Neural crest cell (in vitro differentiated cells): ENCODE measurements at regions not wholly inside any gene's neighbourhood (a gene's known extent, or its start where the extent isn't known, plus 50 kb on each side); places are given as distances from the start of the nearest gene placed in this dataset.

Source experiments
- DNase-seq: peaks from one replicate; pipeline ENCODE4 v3.0.0; 2021; ENCODE audit warnings: low read depth, mixed read lengths, low spot score
- H3K27ac Mint-ChIP-seq: one replicate; pipeline ENCODE4 v1.8.0; 2021; ENCODE audit warnings: mild to moderate bottlenecking, mixed read lengths; ENCODE audit not compliant: unreplicated experiment
- H3K27me3 Mint-ChIP-seq: 2 replicates; pipeline ENCODE4 v1.8.0; 2021; ENCODE audit warnings: low read depth, mild to moderate bottlenecking, mixed read lengths
- H3K36me3 Mint-ChIP-seq: 2 replicates; pipeline ENCODE4 v1.8.0; 2021; ENCODE audit warnings: low read depth, mild to moderate bottlenecking, mixed read lengths
- H3K4me1 Mint-ChIP-seq: 2 replicates; pipeline ENCODE4 v1.8.0; 2021; ENCODE audit warnings: mixed read lengths
- H3K4me3 Mint-ChIP-seq: one replicate; pipeline ENCODE4 v1.8.0; 2021; ENCODE audit warnings: mild to moderate bottlenecking, mixed read lengths
- H3K9me3 Mint-ChIP-seq: 2 replicates; pipeline ENCODE4 v1.8.0; 2021; ENCODE audit warnings: mixed read lengths
- CTCF ChIP-seq: fragments of 200-600 bp; sonication (generic); conservative IDR thresholded peaks from 2 replicates; pipeline ENCODE4 v1.5.0; 2021; ENCODE audit warnings: antibody characterized with exemption, mild to moderate bottlenecking

- no peak for DNase-seq
- Mint-ChIP-seq H3K4me3 (no peak overlapping the region), H3K36me3 (no peaks in the 10 kb centered on the region), H3K27ac (no peak overlapping the region), H3K4me1 (no peaks in the 10 kb centered on the region), H3K27me3 (no peaks in the 10 kb centered on the region), H3K9me3 (peaks cover 5% of the 10 kb centered on the region)
- TF ChIP-seq CTCF: no peak
Measured at GRCh38 chr12:84572196-84572595, 340.4 kb downstream of the SLC6A15 start.

DNA sequence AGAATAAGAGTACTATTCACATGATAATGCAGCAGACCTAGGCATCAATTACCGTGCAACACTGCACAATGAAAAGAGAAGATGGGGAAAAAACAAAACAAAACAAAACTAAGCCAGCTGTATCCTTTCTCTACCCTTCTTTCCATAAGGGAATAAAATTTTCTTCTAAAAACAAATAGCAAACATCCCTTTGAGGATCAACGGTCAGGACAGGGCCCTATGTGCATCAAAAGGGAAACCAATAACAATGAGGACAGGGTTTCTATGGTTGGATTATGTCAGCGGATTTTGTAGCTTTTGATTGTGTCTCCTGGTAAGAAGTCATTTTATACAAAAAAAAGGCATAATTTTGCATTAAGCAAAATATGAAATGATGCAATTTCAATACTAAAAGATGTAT lies 350.3 kb downstream of the SLC6A15 start:
- H3K27ac Mint-ChIP-seq: no peak overlapping the region
- H3K4me3 Mint-ChIP-seq: no peak overlapping the region

GRCh38 chr12:84561351-84561750 lies 351.2 kb downstream of the SLC6A15 start:
- Mint-ChIP-seq H3K27me3 (no peaks in the 10 kb centered on the region), H3K4me3 (no peak overlapping the region), H3K9me3 (no peaks in the 10 kb centered on the region), H3K4me1 (peaks cover 6% of the 10 kb centered on the region), H3K27ac (no peak overlapping the region), H3K36me3 (no peaks in the 10 kb centered on the region)
- no peak for DNase-seq
- no peak for TF ChIP-seq CTCF

More for the DNA sequence above, 350.3 kb downstream of the SLC6A15 start:
- Mint-ChIP-seq H3K27me3 (no peaks in the 10 kb centered on the region), H3K9me3 (peaks cover 3% of the 10 kb centered on the region), H3K4me1 (peaks cover 6% of the 10 kb centered on the region), H3K36me3 (no peaks in the 10 kb centered on the region)
- no peak for TF ChIP-seq CTCF
- no peak for DNase-seq

GRCh38 chr12:84554199-84554723 lies 358.3 kb downstream of the SLC6A15 start:
- no peaks in the 10 kb centered on the region for H3K36me3 Mint-ChIP-seq
- H3K27ac Mint-ChIP-seq: no peak overlapping the region
- no peaks in the 10 kb centered on the region for H3K4me1 Mint-ChIP-seq
- no peaks in the 10 kb centered on the region for H3K27me3 Mint-ChIP-seq
- no peak for TF ChIP-seq CTCF
- DNase-seq: no peak
- no peak overlapping the region for H3K4me3 Mint-ChIP-seq
- H3K9me3 Mint-ChIP-seq: peaks cover 2% of the 10 kb centered on the region

DNA sequence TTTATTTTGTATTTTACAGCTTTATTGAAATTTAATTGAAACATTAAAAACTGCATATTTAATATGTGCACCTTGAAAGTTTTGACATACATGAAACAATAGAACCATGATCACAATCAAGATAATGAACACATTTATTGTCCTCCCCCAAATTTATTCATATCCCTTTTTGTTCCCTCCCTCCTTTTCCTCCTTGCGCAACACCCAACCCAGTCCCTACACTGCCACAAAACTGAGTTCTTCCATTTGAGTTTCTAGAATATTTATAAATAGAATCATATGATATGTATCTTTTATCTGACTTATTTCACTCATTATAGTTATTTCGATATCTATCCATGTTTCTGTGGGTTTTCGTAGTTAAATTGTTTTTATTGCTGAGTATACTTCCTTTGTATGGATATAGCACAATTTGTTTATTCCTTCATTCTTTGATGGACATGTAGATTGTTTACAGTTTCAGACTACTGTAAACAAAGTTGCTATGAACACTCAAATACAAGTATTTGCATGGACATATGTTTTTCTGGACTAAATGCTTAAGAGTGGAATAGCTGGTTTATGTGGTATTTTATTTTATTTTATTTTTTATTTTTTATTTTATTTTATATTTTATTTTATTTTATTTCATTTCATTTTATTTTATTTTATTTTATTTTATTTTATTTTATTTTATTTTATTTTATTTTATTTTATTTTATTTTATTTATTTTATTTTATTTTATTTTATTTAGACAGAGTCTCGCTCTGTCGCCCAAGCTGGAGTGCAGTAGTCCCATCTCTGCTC lies 359.1 kb downstream of the SLC6A15 start:
- no peaks in the 10 kb centered on the region for H3K4me1 Mint-ChIP-seq
- no peak for TF ChIP-seq CTCF
- H3K9me3 Mint-ChIP-seq: peaks cover 2% of the 10 kb centered on the region
- H3K27ac Mint-ChIP-seq: no peak overlapping the region
- no peaks in the 10 kb centered on the region for H3K36me3 Mint-ChIP-seq
- no peaks in the 10 kb centered on the region for H3K27me3 Mint-ChIP-seq
- H3K4me3 Mint-ChIP-seq: no peak overlapping the region
- DNase-seq: no peak
